ENCODE measurements at regions not wholly inside any gene's neighbourhood (a gene's known extent, or its start where the extent isn't known, plus 50 kb on each side); places are given as distances from the start of the nearest gene placed in this dataset.

GRCh38 chr3:150080058-150080730, 109.5 kb upstream of the PFN2 start:
- peak; percentile 18 for DNase-seq

GRCh38 chr3:150079029-150079739, 108.5 kb upstream of the PFN2 start:
- peak; percentile 93 for DNase-seq

GRCh38 chr3:150077581-150078247, 107.0 kb upstream of the PFN2 start:
- DNase-seq, result peak; percentile 84

- no peak for DNase-seq
Measured at GRCh38 chr3:150077107-150077506, 106.4 kb upstream of the PFN2 start.

DNA sequence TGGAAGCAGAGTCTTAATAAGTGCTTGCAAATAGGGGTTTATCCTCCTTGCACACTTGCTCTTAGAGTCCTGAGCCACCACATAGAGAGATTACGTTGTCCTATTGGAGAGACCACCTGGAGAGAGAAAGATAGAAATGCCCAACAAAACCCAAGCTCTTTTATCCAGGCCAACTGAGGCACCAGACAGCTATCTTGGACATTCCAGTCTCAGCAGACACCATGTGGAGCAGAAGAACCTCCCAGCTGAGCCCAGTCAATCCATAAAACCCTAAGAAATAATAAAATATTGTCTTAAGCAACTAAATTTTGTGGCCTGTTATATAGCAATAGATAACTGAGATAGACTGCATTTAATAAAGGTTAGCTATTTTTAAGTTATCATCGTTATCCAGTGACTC, 105.7 kb upstream of the PFN2 start:
- DNase-seq, result no peak

DNA sequence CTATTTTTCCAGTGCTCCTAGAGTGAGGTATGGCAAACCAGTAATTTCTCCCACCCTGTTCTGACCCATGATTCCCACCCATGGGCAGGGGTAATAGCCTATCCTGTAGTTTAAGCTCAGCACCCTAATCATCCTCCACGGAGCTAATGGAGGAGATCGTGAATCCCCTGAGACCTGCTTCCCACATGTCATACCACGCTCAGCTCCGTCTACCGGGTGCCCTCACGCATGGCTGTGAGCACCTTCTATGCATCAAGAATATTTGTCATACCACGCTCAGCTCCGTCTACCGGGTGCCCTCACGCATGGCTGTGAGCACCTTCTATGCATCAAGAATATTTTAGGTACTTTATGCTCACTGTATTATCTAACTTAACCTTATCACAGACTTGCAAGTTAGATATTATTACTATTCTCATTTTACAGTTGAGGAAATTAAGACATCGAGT, 104.7 kb upstream of the PFN2 start:
- DNase-seq, result no peak

DNA sequence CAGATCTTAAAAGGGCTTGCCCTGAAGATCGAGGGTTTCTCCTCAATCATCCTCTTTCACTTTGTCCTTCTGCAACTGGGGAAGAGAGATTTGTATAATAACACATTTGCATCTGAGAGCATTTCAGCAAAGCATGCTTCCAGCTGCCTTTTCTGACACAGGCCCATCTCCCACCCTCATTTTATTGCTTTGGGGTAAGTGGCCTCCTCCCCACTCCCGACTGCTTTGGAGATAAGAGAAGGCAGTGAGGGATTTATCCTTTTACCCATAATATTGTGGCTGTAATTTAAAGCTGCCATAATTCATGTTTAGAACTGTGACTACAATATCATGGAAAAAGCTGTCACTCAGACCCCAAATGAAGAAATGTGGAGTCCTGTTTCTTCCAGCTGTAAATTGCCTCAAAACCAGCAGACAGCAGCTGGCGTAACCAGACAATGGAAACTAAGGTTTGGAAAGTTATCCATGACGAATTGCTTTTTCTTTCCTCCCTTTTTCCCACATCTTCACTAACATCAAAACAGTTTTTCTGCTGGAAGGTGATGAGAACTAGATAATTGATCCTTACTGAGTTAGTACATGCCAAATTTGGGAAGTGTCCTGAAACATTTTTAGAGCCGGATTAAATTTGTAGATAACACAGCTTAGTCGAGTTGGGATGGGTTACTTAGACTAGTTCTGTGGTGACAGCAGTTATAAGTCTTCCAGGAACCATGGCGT, 104.2 kb upstream of the PFN2 start:
- no peak for DNase-seq

- DNase-seq, result no peak
Measured at GRCh38 chr3:150074277-150074676, 103.6 kb upstream of the PFN2 start.

DNA sequence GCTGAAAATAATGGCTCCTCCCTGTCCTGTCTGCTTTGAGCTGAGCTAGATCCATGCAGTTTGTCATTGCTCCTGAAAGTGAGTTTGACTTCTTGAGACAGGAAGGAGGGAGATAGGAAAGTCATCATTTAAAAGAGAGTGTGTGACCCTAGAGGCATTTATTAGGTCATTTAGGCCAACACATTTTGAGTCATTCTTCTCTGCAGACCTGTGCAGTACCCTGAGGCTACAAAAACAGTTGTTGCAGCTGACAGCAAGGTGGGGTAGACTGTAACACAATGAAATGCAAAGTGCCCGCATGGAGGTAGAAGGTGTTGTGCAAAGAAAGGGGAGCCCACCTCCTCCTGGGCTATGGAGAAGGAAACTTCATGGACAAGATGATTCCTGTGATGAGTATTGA, 102.8 kb upstream of the PFN2 start:
- DNase-seq, result peak; percentile 62

- DNase-seq, result peak; percentile 78
Measured at GRCh38 chr3:150073031-150073430, 102.3 kb upstream of the PFN2 start.

- DNase-seq, result no peak
Measured at GRCh38 chr3:150072576-150072975, 101.9 kb upstream of the PFN2 start.

DNA sequence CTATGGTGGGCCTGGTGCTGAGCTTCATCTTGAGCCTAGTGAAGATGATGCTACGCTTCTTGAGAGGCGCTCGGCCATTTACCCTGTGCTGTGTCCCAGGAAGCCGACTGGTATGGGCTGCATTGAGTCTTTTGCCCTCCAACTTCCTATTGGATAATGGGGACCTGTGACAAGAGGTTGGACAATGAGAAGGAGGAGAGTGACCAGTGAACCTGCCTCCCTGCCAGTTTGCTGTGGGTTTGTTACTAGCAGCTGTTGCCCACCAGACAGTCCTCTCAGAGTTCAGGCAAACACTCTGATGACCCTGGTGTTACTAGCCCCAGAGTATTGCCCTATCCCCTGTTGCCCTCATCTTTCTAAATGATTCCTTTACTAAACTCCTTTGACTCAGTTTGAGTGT, 99.6 kb upstream of the PFN2 start:
- DNase-seq, result no peak

DNA sequence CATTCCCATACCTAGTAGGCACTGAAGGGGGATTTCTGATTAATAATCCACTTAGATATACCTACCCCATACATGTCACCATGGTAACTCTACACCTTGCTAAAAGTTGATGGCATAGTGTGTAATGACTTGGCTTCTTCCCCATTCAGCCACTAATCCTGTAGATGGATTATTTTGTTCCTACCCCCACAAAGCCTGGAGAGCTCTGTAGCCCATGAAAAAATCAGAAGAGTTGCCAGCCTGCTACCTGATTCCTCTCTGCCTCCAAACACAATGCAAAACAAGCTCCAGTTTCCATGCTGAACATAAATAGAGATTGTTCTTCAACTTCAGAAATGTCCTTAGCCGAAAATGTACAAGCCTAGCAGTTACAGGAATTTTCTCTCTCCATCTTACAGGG, 98.9 kb upstream of the PFN2 start:
- no peak for DNase-seq

- peak; percentile 37 for DNase-seq
Measured at GRCh38 chr3:150069154-150069527, 98.4 kb upstream of the PFN2 start.

- peak; percentile 15 for DNase-seq
Measured at GRCh38 chr3:150068440-150069153, 97.9 kb upstream of the PFN2 start.

- DNase-seq, result no peak
Measured at GRCh38 chr3:150067561-150067960, 96.9 kb upstream of the PFN2 start.

DNA sequence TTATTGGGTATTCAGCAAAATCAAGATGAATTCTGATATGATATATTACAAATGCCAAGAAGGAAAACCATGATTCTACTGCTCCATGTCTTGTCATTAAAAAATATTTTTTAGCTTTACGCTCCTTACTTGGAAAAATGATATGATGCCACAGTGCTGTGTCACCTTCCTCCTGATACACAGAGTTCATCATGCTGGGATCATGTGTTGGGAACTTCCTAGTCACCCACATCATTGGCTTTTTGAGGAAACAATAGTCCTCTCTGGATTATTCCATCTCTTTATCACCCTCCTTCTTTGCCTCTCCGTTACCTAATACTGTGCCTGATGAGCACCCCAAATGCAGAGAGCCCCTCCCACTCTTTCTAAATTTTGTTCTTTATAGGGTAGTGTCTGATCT, 94.3 kb upstream of the PFN2 start:
- peak; percentile 18 for DNase-seq

DNA sequence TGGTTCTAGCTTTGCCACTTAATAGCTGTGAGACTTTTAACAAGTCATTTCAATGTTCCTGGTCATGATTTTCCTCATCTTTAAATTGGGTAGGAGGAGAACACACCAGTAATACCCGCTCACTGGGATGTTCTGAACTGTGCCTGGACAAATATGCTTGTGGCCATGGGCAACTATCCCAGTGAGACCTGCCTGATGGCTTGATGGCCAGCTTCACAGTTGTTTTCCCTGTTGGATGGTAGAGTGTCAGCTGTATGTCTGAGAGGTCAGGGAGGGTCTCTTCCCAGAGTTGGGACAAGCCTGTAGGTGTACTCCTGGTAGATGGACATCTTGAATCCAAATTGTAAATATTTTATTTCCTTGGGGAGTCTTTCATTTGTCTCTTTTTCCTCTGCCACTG, 92.5 kb upstream of the PFN2 start:
- no peak for DNase-seq

DNA sequence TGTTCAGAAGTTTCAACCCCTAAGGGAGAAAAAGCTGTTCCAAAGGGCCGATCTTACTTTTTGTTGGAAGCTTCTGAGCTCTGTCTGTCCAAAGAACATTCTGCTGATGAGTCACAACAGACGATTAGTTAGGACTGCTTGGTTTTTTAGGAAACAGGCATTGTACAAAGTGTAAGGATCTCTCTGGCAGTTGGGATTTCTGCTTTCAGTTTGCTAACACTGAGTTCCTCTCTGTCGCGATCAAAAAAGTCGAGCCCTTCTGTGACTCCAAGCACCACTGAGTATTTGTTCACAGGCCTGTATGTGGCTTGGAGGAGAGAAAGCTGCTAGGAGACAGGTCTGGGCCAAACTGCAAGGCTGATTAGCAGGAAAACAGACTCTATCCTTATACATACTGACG, 91.8 kb upstream of the PFN2 start:
- peak; percentile 71 for DNase-seq

- no peak for DNase-seq
Measured at GRCh38 chr3:150061288-150062024, 90.8 kb upstream of the PFN2 start.

DNA sequence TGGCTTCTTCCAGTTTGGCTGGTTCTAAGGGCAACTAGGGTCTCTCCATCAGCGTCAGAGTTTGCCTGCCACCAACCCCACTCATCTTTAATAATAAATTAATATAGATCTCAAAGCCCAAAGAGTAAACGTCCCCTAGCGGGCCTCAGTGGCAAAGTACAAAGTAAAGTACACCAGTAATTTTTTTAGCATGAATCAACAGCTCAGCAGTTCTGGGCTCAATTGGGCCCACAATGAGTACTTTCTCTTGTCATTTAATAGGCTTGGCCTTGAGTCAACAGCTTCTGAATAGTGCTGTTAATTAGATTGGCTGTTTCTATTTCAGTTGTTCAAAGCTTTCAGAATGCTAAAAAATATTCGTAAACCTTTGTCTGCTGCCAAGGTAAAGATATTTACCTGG, 89.0 kb upstream of the PFN2 start:
- DNase-seq, result no peak

- DNase-seq, result no peak
Measured at GRCh38 chr3:150059241-150059640, 88.5 kb upstream of the PFN2 start.
